ENCODE measurements at regions not wholly inside any gene's neighbourhood (a gene's known extent, or its start where the extent isn't known, plus 50 kb on each side); places are given as distances from the start of the nearest gene placed in this dataset.

DNA sequence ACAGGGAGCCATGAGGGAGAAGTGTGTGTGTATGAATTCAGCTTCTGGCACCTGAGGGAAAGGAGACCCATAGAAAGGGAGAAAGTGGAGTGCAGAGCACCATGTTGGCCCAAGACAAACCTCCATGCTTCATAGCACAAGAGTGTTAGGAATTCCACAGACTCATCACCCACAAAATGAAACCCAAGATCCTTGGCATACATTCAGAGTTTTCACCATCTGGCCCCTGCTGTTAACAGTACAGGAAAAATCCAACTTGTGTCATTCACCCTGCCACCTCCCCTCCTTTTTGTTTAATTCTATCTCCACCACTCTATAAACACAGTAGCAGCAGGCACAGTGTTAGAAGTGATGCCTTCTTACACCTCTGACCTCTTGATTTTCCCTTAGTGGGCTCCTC is 60.0 kb upstream of the MNS1 start:
- Histone ChIP-seq H3K27ac (ENCODE audit: low read depth, low read length) (no peak overlapping the region), H3K36me3 (ENCODE audit: control insufficient read depth, low read length) (no peaks in the 10 kb centered on the region), H3K9me3 (ENCODE audit: control insufficient read depth, insufficient read depth, low read length) (peaks cover 5% of the 10 kb centered on the region; the same call in 1 of the 2 replicates), H3K4me3 (ENCODE audit: low read length) (no peak overlapping the region), H3F3A (ENCODE audit: control insufficient read depth, insufficient read depth) (no peaks in the 10 kb centered on the region), H3K79me2 (ENCODE audit: control insufficient read depth, low read length) (no peaks in the 10 kb centered on the region), H3K4me1 (ENCODE audit: control insufficient read depth, low read length) (peaks cover 13% of the 10 kb centered on the region), H3K9me2 (replicated peaks; ENCODE audit: control insufficient read depth, low read length) (no peaks in the 10 kb centered on the region), H4K20me1 (ENCODE audit: control insufficient read depth, insufficient read depth, low read depth, low read length) (no peaks in the 10 kb centered on the region), H3K4me2 (ENCODE audit: low read length) (no peak overlapping the region), H3K27me3 (ENCODE audit: control insufficient read depth, low read length) (no peaks in the 10 kb centered on the region)
- TF ChIP-seq, protein P1, sequence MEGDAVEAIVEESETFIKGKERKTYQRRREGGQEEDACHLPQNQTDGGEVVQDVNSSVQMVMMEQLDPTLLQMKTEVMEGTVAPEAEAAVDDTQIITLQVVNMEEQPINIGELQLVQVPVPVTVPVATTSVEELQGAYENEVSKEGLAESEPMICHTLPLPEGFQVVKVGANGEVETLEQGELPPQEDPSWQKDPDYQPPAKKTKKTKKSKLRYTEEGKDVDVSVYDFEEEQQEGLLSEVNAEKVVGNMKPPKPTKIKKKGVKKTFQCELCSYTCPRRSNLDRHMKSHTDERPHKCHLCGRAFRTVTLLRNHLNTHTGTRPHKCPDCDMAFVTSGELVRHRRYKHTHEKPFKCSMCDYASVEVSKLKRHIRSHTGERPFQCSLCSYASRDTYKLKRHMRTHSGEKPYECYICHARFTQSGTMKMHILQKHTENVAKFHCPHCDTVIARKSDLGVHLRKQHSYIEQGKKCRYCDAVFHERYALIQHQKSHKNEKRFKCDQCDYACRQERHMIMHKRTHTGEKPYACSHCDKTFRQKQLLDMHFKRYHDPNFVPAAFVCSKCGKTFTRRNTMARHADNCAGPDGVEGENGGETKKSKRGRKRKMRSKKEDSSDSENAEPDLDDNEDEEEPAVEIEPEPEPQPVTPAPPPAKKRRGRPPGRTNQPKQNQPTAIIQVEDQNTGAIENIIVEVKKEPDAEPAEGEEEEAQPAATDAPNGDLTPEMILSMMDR (IDR thresholded peaks at IDR 0.05; ENCODE audit: low read depth, low read length, poor library complexity, severe bottlenecking) = no peak
- no peak for TF ChIP-seq EZH2phosphoT487 (IDR thresholded peaks at IDR 0.05; ENCODE audit: borderline replicate concordance, low read length)

DNA sequence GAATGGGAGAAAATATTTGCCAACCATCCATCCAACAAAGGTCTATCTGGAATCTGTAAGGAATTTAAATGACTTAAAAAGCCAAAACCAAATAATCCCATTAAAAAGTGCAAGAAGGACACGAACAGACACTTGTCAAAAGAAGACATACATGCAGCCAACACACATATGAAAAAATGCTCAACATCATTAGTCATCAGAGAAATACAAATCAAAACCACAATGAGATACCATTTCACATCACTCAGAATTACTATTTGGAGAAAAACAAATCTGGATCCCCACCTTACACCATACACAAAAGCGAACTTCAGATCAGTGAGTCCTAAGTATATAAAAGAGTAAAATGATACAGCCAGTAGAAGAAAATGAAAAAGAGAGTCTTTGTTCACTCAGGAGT is 58.6 kb upstream of the MNS1 start:
- Histone ChIP-seq H3K27me3 (ENCODE audit: control insufficient read depth, low read length) (no peaks in the 10 kb centered on the region), H3K79me2 (ENCODE audit: control insufficient read depth, low read length) (no peaks in the 10 kb centered on the region), H3K9me2 (replicated peaks; ENCODE audit: control insufficient read depth, low read length) (no peaks in the 10 kb centered on the region), H3K36me3 (ENCODE audit: control insufficient read depth, low read length) (no peaks in the 10 kb centered on the region), H4K20me1 (ENCODE audit: control insufficient read depth, insufficient read depth, low read depth, low read length) (no peaks in the 10 kb centered on the region), H3F3A (ENCODE audit: control insufficient read depth, insufficient read depth) (no peaks in the 10 kb centered on the region), H3K4me2 (ENCODE audit: low read length) (no peak overlapping the region), H3K9me3 (ENCODE audit: control insufficient read depth, insufficient read depth, low read length) (peaks cover 3% of the 10 kb centered on the region; the same call in 1 of the 2 replicates), H3K4me1 (ENCODE audit: control insufficient read depth, low read length) (peaks cover 13% of the 10 kb centered on the region), H3K4me3 (ENCODE audit: low read length) (no peak overlapping the region), H3K27ac (ENCODE audit: low read depth, low read length) (no peak overlapping the region)
- TF ChIP-seq, protein P1 (IDR thresholded peaks at IDR 0.05; ENCODE audit: low read depth, low read length, poor library complexity, severe bottlenecking) = no peak
- no peak for TF ChIP-seq EZH2phosphoT487 (IDR thresholded peaks at IDR 0.05; ENCODE audit: borderline replicate concordance, low read length)

DNA sequence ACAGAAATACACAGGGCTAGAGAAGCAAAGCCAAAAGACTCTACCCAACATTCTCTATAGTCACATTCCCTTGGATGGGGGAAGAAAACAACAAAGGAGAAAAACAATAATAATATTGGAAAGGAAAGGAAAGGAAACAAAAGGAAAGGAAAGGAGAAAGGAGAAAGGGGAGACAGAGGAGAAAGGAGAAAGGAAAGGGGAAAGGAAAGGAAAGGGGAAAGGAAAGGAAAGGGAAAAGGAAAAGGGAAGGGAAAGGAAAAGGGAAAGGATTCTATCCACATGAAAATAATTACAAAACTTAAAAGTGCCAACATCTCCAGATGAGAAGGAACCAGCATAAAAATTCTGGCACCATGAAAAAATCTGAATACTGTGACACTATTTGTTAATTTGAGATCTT is 54.1 kb upstream of the MNS1 start:
- no peaks in the 10 kb centered on the region for H3F3A ChIP-seq (ENCODE audit: control insufficient read depth, insufficient read depth)
- H3K9me3 ChIP-seq (ENCODE audit: control insufficient read depth, insufficient read depth, low read length) = peaks cover 3% of the 10 kb centered on the region; the same call in 1 of the 2 replicates
- no peaks in the 10 kb centered on the region for H3K36me3 ChIP-seq (ENCODE audit: control insufficient read depth, low read length)
- H3K9me2 ChIP-seq (replicated peaks; ENCODE audit: control insufficient read depth, low read length) = no peaks in the 10 kb centered on the region
- H3K79me2 ChIP-seq (ENCODE audit: control insufficient read depth, low read length) = no peaks in the 10 kb centered on the region
- no peaks in the 10 kb centered on the region for H3K27me3 ChIP-seq (ENCODE audit: control insufficient read depth, low read length)
- H3K4me2 ChIP-seq (ENCODE audit: low read length) = no peak overlapping the region
- H3K4me1 ChIP-seq (ENCODE audit: control insufficient read depth, low read length) = no peaks in the 10 kb centered on the region
- TF ChIP-seq, protein P1 (IDR thresholded peaks at IDR 0.05; ENCODE audit: low read depth, low read length, poor library complexity, severe bottlenecking) = no peak
- no peak for TF ChIP-seq EZH2phosphoT487 (IDR thresholded peaks at IDR 0.05; ENCODE audit: borderline replicate concordance, low read length)
- H3K4me3 ChIP-seq (ENCODE audit: low read length) = no peak overlapping the region
- no peak overlapping the region for H3K27ac ChIP-seq (ENCODE audit: low read depth, low read length)
- H4K20me1 ChIP-seq (ENCODE audit: control insufficient read depth, insufficient read depth, low read depth, low read length) = no peaks in the 10 kb centered on the region

All from DOHH2 (cell line).